NCI-H1436 (cell line): ENCODE measurements at regions not wholly inside any gene's neighbourhood (a gene's known extent, or its start where the extent isn't known, plus 50 kb on each side); places are given as distances from the start of the nearest gene placed in this dataset.
"Not testable (repeated sequence)": the region's sequence is repeated elsewhere in the genome, so short reads cannot be mapped to it uniquely, and the experiment has no call there.

Experiments used
- DNase-seq: peaks from one replicate; lab custom pipeline; 2025; lab: John Stamatoyannopoulos, UW

- DNase-seq: no peak
Measured at GRCh38 chr7:106749165-106749564, 88.2 kb upstream of the CCDC71L start.

GRCh38 chr7:106750773-106751172 is 89.8 kb upstream of the CCDC71L start:
- no peak for DNase-seq

GRCh38 chr7:106752367-106752766 is 91.4 kb upstream of the CCDC71L start:
- DNase-seq: no peak

GRCh38 chr7:106755024-106755423 is 94.1 kb upstream of the CCDC71L start:
- DNase-seq: not testable (repeated sequence)

GRCh38 chr7:106755641-106756040 is 94.7 kb upstream of the CCDC71L start:
- DNase-seq: no peak

GRCh38 chr7:106756071-106756470 is 95.1 kb upstream of the CCDC71L start:
- no peak for DNase-seq

- DNase-seq: no peak
Measured at GRCh38 chr7:106756884-106757283, 95.9 kb upstream of the CCDC71L start.

- DNase-seq: no peak
Measured at GRCh38 chr7:106757846-106758245, 96.9 kb upstream of the CCDC71L start.

- DNase-seq: not testable (repeated sequence)
Measured at GRCh38 chr7:106762845-106763244, 101.9 kb upstream of the CCDC71L start.

- no peak for DNase-seq
Measured at GRCh38 chr7:106763717-106764116, 101.4 kb upstream of the PIK3CG start.

- DNase-seq: no peak
Measured at GRCh38 chr7:106765727-106766355, 99.2 kb upstream of the PIK3CG start.

- no peak for DNase-seq
Measured at GRCh38 chr7:106766551-106766950, 98.5 kb upstream of the PIK3CG start.

- DNase-seq: no peak
Measured at GRCh38 chr7:106767078-106767477, 98.0 kb upstream of the PIK3CG start.

GRCh38 chr7:106767498-106768323 is 97.4 kb upstream of the PIK3CG start:
- no peak for DNase-seq

GRCh38 chr7:106768324-106768751 is 96.7 kb upstream of the PIK3CG start:
- DNase-seq: no peak

- no peak for DNase-seq
Measured at GRCh38 chr7:106770191-106770590, 94.9 kb upstream of the PIK3CG start.

- DNase-seq: no peak
Measured at GRCh38 chr7:106772655-106773108, 92.4 kb upstream of the PIK3CG start.

GRCh38 chr7:106773228-106773627 is 91.9 kb upstream of the PIK3CG start:
- DNase-seq: no peak

- no peak for DNase-seq
Measured at GRCh38 chr7:106773721-106774120, 91.4 kb upstream of the PIK3CG start.

- DNase-seq: no peak
Measured at GRCh38 chr7:106774213-106774767, 90.8 kb upstream of the PIK3CG start.

GRCh38 chr7:106774768-106775551 is 90.1 kb upstream of the PIK3CG start:
- no peak for DNase-seq

- DNase-seq: no peak
Measured at GRCh38 chr7:106775552-106775936, 89.5 kb upstream of the PIK3CG start.
